ENCODE measurements at regions not wholly inside any gene's neighbourhood (a gene's known extent, or its start where the extent isn't known, plus 50 kb on each side); places are given as distances from the start of the nearest gene placed in this dataset.

DNA sequence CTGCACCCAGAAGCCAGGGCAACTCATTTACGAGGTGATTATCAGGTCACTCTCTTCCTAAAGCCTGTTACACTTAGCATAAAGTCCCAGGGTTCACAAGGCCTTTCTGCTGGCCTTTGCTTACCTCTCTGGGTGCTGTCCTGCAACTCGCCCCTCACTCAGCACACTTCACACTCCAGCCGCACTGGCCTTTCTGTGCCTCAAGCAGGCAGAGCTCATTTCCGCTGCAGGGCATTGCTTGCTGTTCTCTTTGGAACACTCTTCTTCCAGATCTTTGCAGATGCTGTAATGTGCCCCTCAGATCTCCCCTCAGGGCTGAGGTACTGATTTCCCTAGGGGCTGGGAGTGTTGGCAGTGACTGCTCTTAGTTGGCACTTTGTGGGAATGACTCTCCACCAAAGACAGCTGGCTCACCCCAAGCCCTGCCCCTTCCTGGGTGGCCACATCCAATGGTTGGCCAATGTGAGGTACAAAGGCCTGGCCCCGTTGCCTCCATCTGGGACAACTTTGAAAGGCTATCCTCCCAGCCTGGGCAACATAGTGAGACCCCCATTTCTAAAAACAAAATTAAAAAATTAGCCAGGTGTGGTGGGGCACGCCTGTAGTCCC lies 50.8 kb upstream of the SSBP3 start:
- no peak for DNase-seq (ENCODE audit: low spot score)
- intact Hi-C loops (cut with DNase I), result no loop called here
- ATAC-seq, result no peak

DNA sequence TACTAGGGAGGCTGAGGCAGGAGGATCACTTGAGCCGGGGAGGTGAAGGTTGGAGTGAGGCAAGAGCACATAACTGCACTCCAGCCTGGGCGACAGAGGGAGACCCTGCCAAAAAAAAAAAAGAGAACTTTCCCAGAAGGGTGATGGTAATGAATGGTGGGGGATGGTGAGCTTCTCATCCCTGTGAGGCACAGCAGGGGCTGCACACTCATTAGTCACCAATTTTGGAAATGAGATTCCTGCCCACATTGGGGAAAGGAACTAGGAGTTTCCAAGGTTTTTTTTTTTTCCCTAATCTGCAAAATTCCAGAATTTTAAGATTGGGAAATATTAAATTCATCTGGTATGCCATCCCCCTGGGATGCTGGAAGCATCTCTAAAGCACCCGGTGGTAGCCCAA lies 50.2 kb upstream of the SSBP3 start:
- intact Hi-C loops (cut with DNase I), result no loop called here
- ATAC-seq (no peak), DNase-seq (ENCODE audit: low spot score) (no peak)

Data from sciatic nerve (tissue), 2 donors.